ENCODE measurements at regions not wholly inside any gene's neighbourhood (a gene's known extent, or its start where the extent isn't known, plus 50 kb on each side); places are given as distances from the start of the nearest gene placed in this dataset.

DNA sequence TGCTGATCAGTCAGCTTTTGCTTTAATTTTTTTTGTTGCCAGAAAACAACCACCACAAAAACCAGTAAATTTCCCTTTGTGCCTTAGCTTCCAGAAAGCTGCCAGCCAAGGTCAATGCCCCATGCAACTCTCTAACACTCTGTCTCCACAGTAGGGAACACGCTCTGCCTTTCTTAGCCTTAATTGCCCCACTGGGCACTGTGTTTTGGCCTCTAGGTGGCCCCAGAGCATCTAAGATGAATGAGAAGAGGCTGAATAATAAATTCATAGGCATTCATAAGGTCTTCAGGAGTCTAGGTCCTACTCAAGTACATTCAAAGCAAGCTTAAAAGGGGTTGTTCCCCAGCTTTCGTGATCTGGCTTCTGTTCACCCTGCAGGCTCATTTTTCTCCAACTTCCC, 57.7 kb upstream of the PASD1 start:
- POLR2A ChIA-PET, result no interaction called here
- DNase-seq, result no peak
- no peak overlapping the region for H3K4me3 ChIP-seq (ENCODE audit: low read length)

DNA sequence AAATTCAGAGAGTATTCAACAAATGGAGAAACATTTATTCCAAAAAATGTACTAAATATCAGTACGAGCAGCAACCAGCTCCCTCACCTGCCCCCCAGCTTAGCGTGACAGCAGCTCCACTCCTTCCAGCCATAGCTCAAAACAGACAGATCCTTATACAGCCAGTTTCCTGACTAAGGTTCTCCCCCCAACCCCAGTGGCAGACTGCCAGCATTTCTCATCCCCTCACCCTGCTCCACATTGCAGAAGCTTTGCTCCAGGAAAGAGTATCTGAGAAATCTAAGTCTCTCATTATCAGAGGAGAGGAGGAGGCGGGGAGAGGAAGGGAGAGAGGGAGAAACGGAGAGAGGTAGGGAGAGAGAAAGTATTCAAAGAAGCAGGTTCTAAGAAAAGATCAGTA, 53.3 kb upstream of the PASD1 start:
- DNase-seq, result no peak
- Mint-ChIP-seq H3K27me3 (peaks cover 22% of the 10 kb centered on the region), H3K27ac (no peak overlapping the region), H3K4me3 (no peak overlapping the region), H3K36me3 (ENCODE audit: low read depth) (no peaks in the 10 kb centered on the region), H3K4me1 (ENCODE audit: low read depth) (no peaks in the 10 kb centered on the region), H3K9me3 (no peaks in the 10 kb centered on the region)
- no peaks in the 10 kb centered on the region for H3K4me1 ChIP-seq (ENCODE audit: insufficient read depth, low read length)
- no peaks in the 10 kb centered on the region for H3K36me3 ChIP-seq (ENCODE audit: insufficient read depth, low read length)
- CTCF ChIA-PET, result no interaction called here
- POLR2A ChIA-PET, result no interaction called here
- TF ChIP-seq, protein P1, sequence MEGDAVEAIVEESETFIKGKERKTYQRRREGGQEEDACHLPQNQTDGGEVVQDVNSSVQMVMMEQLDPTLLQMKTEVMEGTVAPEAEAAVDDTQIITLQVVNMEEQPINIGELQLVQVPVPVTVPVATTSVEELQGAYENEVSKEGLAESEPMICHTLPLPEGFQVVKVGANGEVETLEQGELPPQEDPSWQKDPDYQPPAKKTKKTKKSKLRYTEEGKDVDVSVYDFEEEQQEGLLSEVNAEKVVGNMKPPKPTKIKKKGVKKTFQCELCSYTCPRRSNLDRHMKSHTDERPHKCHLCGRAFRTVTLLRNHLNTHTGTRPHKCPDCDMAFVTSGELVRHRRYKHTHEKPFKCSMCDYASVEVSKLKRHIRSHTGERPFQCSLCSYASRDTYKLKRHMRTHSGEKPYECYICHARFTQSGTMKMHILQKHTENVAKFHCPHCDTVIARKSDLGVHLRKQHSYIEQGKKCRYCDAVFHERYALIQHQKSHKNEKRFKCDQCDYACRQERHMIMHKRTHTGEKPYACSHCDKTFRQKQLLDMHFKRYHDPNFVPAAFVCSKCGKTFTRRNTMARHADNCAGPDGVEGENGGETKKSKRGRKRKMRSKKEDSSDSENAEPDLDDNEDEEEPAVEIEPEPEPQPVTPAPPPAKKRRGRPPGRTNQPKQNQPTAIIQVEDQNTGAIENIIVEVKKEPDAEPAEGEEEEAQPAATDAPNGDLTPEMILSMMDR (IDR thresholded peaks at IDR 0.05), result no peak
- H3K4me3 ChIP-seq (ENCODE audit: low read length), result no peak overlapping the region
- no peaks in the 10 kb centered on the region for H3K9me3 ChIP-seq (ENCODE audit: control insufficient read depth in 1 of 2, insufficient read depth in 1 of 2, low read length in 2 of 2)
- peaks cover 0 to 7% of the 10 kb centered on the region in 2 experiments for H3K27me3 ChIP-seq (ENCODE audit: control insufficient read depth in 1 of 2, insufficient read depth in 2 of 2, low read length in 2 of 2)
- no peak overlapping the region for H3K27ac ChIP-seq (ENCODE audit: low read depth in 1 of 2, low read length in 2 of 2)
- intact Hi-C loops (cut with DNase I, micrococcal nuclease), result no loop called here
- no peak for ATAC-seq (ENCODE audit: poor library complexity)

More for the DNA sequence above, 57.7 kb upstream of the PASD1 start:
- Mint-ChIP-seq H3K36me3 (ENCODE audit: low read depth) (no peaks in the 10 kb centered on the region), H3K27ac (no peak overlapping the region), H3K4me3 (no peak overlapping the region), H3K27me3 (peaks cover 22% of the 10 kb centered on the region), H3K4me1 (ENCODE audit: low read depth) (no peaks in the 10 kb centered on the region), H3K9me3 (no peaks in the 10 kb centered on the region)
- intact Hi-C loops (cut with DNase I, micrococcal nuclease), result no loop called here
- CTCF ChIA-PET, result no interaction called here
- no peak for ATAC-seq (ENCODE audit: poor library complexity)
- TF ChIP-seq, protein P1 (IDR thresholded peaks at IDR 0.05), result no peak
- H3K27ac ChIP-seq (ENCODE audit: low read depth in 1 of 2, low read length in 2 of 2), result no peak overlapping the region
- H3K27me3 ChIP-seq (ENCODE audit: control insufficient read depth in 1 of 2, insufficient read depth in 2 of 2, low read length in 2 of 2), result peaks cover 0 to 7% of the 10 kb centered on the region in 2 experiments
- H3K4me1 ChIP-seq (ENCODE audit: insufficient read depth, low read length), result no peaks in the 10 kb centered on the region
- no peaks in the 10 kb centered on the region for H3K36me3 ChIP-seq (ENCODE audit: insufficient read depth, low read length)
- H3K9me3 ChIP-seq (ENCODE audit: control insufficient read depth in 1 of 2, insufficient read depth in 1 of 2, low read length in 2 of 2), result no peaks in the 10 kb centered on the region

DNA sequence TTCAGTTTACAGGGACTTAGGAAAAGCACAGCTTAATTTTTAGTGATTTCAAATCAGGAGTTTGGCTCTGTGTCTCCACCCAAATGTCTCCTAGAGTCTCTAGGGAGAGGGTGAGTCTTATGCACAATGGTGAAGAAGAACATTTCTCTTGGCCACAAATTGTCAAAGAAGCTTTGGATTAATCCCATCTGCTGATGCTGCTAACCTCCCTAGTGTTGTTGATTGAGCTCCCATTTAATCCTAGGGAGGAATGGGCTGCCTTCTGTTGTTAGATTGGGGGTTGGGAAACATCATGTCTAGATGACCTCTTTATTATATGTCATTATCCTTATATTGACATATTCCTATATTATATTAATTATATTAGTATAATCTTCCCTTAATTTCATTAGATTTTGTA, 50.0 kb upstream of the PASD1 start:
- Histone ChIP-seq H3K36me3 (ENCODE audit: insufficient read depth, low read length) (no peaks in the 10 kb centered on the region), H3K27ac (ENCODE audit: low read depth in 1 of 2, low read length in 2 of 2) (no peak overlapping the region), H3K4me3 (ENCODE audit: low read length) (no peak overlapping the region), H3K27me3 (ENCODE audit: control insufficient read depth in 1 of 2, insufficient read depth in 2 of 2, low read length in 2 of 2) (peaks cover 0 to 7% of the 10 kb centered on the region in 2 experiments), H3K4me1 (ENCODE audit: insufficient read depth, low read length) (no peaks in the 10 kb centered on the region), H3K9me3 (ENCODE audit: control insufficient read depth in 1 of 2, insufficient read depth in 1 of 2, low read length in 2 of 2) (no peaks in the 10 kb centered on the region)
- H3K4me3 Mint-ChIP-seq, result no peak overlapping the region
- H3K27me3 Mint-ChIP-seq, result peaks cover 13% of the 10 kb centered on the region
- ChIA-PET CTCF (no interaction called here), POLR2A (no interaction called here)
- H3K27ac Mint-ChIP-seq, result no peak overlapping the region
- TF ChIP-seq, protein P1 (IDR thresholded peaks at IDR 0.05), result no peak
- ATAC-seq (ENCODE audit: poor library complexity) (no peak), DNase-seq (no peak)
- intact Hi-C loops (cut with DNase I, micrococcal nuclease), result no loop called here
- no peaks in the 10 kb centered on the region for H3K4me1 Mint-ChIP-seq (ENCODE audit: low read depth)
- H3K9me3 Mint-ChIP-seq, result no peaks in the 10 kb centered on the region
- no peaks in the 10 kb centered on the region for H3K36me3 Mint-ChIP-seq (ENCODE audit: low read depth)

All from CD4-positive, alpha-beta T cell (primary cell).